HepG2 (cell line): ENCODE measurements at regions not wholly inside any gene's neighbourhood (a gene's known extent, or its start where the extent isn't known, plus 50 kb on each side); places are given as distances from the start of the nearest gene placed in this dataset.

Source experiments
- ATAC-seq: fragments of 200-7000 bp; cut with Tn5 transposase; 3 replicates; pipeline ENCODE4 v1.9.1; 2020; ENCODE audit warnings: mild to moderate bottlenecking, moderate library complexity
- BruUV-seq: library from RNA; stranded (reverse); fragments of 400-500 nt; replicated peaks from 2 replicates; lab custom pipeline; 2021; lab: Mats Ljungman, UMichigan
- CTCF ChIA-PET: fragments of 300-600 bp; formaldehyde crosslinking; extraction: SDS; loops from one replicate; lab custom pipeline; 2021; ENCODE audit warnings: low total read pairs, inconsistent platforms, low intra/inter-chr PET ratio; lab: Yijun Ruan, JAX
- POLR2A ChIA-PET: fragments of 350-600 bp; sonication (Branson Sonifier 250); formaldehyde crosslinking; loops from one replicate; lab custom pipeline; 2020; ENCODE audit warnings: antibody characterized with exemption, inconsistent platforms; lab: Yijun Ruan, JAX
- DNase-seq: peaks from one replicate; pipeline ENCODE4 v3.0.0-alpha.2; 2015; ENCODE audit warnings: low spot score
- FAIRE-seq: peaks from 3 replicates; lab custom pipeline; 2011; peaks lifted over from hg19 to GRCh38; lab: Jason Lieb, UNC
- H2AFZ ChIP-seq: one replicate; pipeline ENCODE4 v1.6.1; 2011; ENCODE audit warnings: low read length, inconsistent platforms
- H3K27ac ChIP-seq: fragments of 300-600 bp; 3 replicates; pipeline ENCODE4 v1.8.0; 2011; ENCODE audit warnings: mixed run types, mild to moderate bottlenecking, mixed read lengths, low read length, inconsistent platforms; ENCODE audit not compliant: insufficient read depth; ENCODE audit errors: extremely low read length
- H3K27me3 ChIP-seq, 2 experiments: fragments of 200-600 bp in 1 of 2; 2 replicates in 1 of 2; 3 replicates in 1 of 2; pipeline versions ENCODE4 v1.6.0 to v1.8.0; 2011; ENCODE audit warnings: low read length in 2 of 2, mild to moderate bottlenecking in 2 of 2, moderate library complexity in 2 of 2, inconsistent platforms in 1 of 2; ENCODE audit not compliant: insufficient read depth in 2 of 2, control insufficient read depth in 1 of 2
- H3K36me3 ChIP-seq, 2 experiments: fragments of 200-600 bp in 1 of 2; replicated peaks in 1 of 2; 2 replicates in 1 of 2; 3 replicates in 1 of 2; pipeline versions ENCODE4 v1.5.1 to v1.8.0; 2011; ENCODE audit warnings: low read length in 2 of 2, inconsistent platforms in 1 of 2; ENCODE audit not compliant: insufficient read depth in 2 of 2, control insufficient read depth in 1 of 2
- H3K4me1 ChIP-seq: 2 replicates; pipeline ENCODE4 v1.5.1; 2012; ENCODE audit warnings: low read length, inconsistent platforms; ENCODE audit not compliant: insufficient read depth
- H3K4me2 ChIP-seq: 2 replicates; pipeline ENCODE4 v1.6.0; 2011; ENCODE audit warnings: low read depth, low read length, inconsistent platforms
- H3K4me3 ChIP-seq, 3 experiments: fragments of 200-600 bp in 1 of 3; sonication (generic), shearing (Covaris generic) in 1 of 3; replicated peaks in 1 of 3; 2 replicates each; pipeline ENCODE4 v1.5.1; 2011 to 2016; ENCODE audit warnings: low read length in 3 of 3, inconsistent platforms in 2 of 3, low read depth in 2 of 3, mild to moderate bottlenecking in 2 of 3, control low read depth in 1 of 3, mixed read lengths in 1 of 3; ENCODE audit not compliant: insufficient read depth in 1 of 3
- H3K79me2 ChIP-seq: one replicate; pipeline ENCODE4 v1.6.1; 2011; ENCODE audit warnings: low read length, inconsistent platforms; ENCODE audit not compliant: insufficient read depth
- H3K9ac ChIP-seq: 2 replicates; pipeline ENCODE4 v1.6.0; 2011; ENCODE audit warnings: mild to moderate bottlenecking, low read depth, low read length, inconsistent platforms; ENCODE audit not compliant: insufficient read depth
- H3K9me3 ChIP-seq: 2 replicates; pipeline ENCODE4 v1.5.1; 2012; ENCODE audit warnings: mild to moderate bottlenecking, low read length
- H4K20me1 ChIP-seq: 2 replicates; pipeline ENCODE4 v1.6.0; 2011; ENCODE audit warnings: inconsistent platforms, mild to moderate bottlenecking, low read length, moderate library complexity; ENCODE audit not compliant: insufficient read depth
- DNMT3B ChIP-seq: conservative IDR thresholded peaks from 2 replicates; pipeline ENCODE4 v1.6.1; 2016; ENCODE audit warnings: missing biosample characterization, control low read depth
- DRAP1 ChIP-seq: IDR thresholded peaks from 2 replicates; pipeline ENCODE4 v1.6.1; 2016; ENCODE audit warnings: missing genetic modification reagents, missing compliant biosample characterization
- FOXA1 ChIP-seq, 2 experiments: fragments of 450-650 bp in 1 of 2; sonication (generic) in 1 of 2; formaldehyde crosslinking in 1 of 2; IDR thresholded peaks; 2 replicates each; pipeline versions ENCODE4 v1.4.0 to v1.6.1; 2016 to 2020; ENCODE audit warnings: missing genetic modification reagents in 1 of 2
- FOXO4 ChIP-seq: sonication (generic); formaldehyde crosslinking; conservative IDR thresholded peaks from 2 replicates; pipeline ENCODE4 v1.8.1; 2023; ENCODE audit warnings: missing genetic modification reagents
- HBP1 ChIP-seq: IDR thresholded peaks from 2 replicates; pipeline ENCODE4 v1.6.1; 2016; ENCODE audit warnings: low read depth, control low read depth
- IRX3 ChIP-seq: sonication (generic); formaldehyde crosslinking; IDR thresholded peaks from 2 replicates; pipeline ENCODE4 v1.8.1; 2023; ENCODE audit warnings: mild to moderate bottlenecking, low read depth, missing genetic modification reagents, borderline replicate concordance
- LCORL ChIP-seq, 2 experiments: fragments of 450-650 bp in 1 of 2; sonication (generic) in 1 of 2; formaldehyde crosslinking in 1 of 2; IDR thresholded peaks; 2 replicates each; pipeline versions ENCODE4 v1.5.0 to v1.6.1; 2017 to 2020; ENCODE audit warnings: antibody characterized with exemption in 1 of 2, missing genetic modification reagents in 1 of 2
- NR2F2 ChIP-seq: IDR thresholded peaks from 2 replicates; pipeline ENCODE4 v1.6.1; 2012; ENCODE audit warnings: low read depth, inconsistent platforms, borderline replicate concordance
- RFX3 ChIP-seq: IDR thresholded peaks from 2 replicates; pipeline ENCODE4 v1.6.1; 2016; ENCODE audit warnings: missing biosample characterization, missing genetic modification reagents
- TBX2 ChIP-seq: sonication (generic); formaldehyde crosslinking; IDR thresholded peaks from 2 replicates; pipeline ENCODE4 v1.5.0; 2020; ENCODE audit warnings: missing genetic modification reagents, mild to moderate bottlenecking, borderline replicate concordance
- ZBTB2 ChIP-seq: sonication (generic); formaldehyde crosslinking; IDR thresholded peaks from 2 replicates; pipeline ENCODE4 v1.8.0; 2022; ENCODE audit warnings: low read depth, missing genetic modification reagents
- ZHX2 ChIP-seq, 2 experiments: sonication (generic) in 1 of 2; formaldehyde crosslinking in 1 of 2; IDR thresholded peaks; 2 replicates each; pipeline versions ENCODE4 v1.6.1 to v1.9.0; 2014 to 2022; ENCODE audit warnings: antibody characterized with exemption in 1 of 2, borderline replicate concordance in 1 of 2, inconsistent platforms in 1 of 2, low read depth in 1 of 2, missing genetic modification reagents in 1 of 2
- WGBS: methylation state at CpG from one replicate; pipeline ENCODE4 v1.1.6; 2017; ENCODE audit warnings: low lambda C conversion rate; 5-methylcytosine and 5-hydroxymethylcytosine counted together
- in situ Hi-C: cut with HindIII; loops from 2 replicates; pipeline ENCODE4 v1.10.0; 2017; ENCODE audit warnings: low pct_unique_long_range_greater_than_20kb; ENCODE audit not compliant: extremely low pct_ligation_motif_present
- intact Hi-C: fragments of 100-400 bp; cut with micrococcal nuclease; formaldehyde crosslinking; loops from one replicate; pipeline ENCODE4 v1.10.0; 2022; ENCODE audit not compliant: unreplicated experiment

GRCh38 chr4:156251373-156252065 lies 297.9 kb upstream of the CTSO start:
- Histone ChIP-seq H3K4me2 (no peak overlapping the region), H3K4me3 (no peak overlapping the region), H3K27ac (no peak overlapping the region), H3K9me3 (no peaks in the 10 kb centered on the region), H3K79me2 (no peaks in the 10 kb centered on the region), H4K20me1 (no peaks in the 10 kb centered on the region), H3K4me1 (no peaks in the 10 kb centered on the region), H3K36me3 (no peaks in the 10 kb centered on the region), H3K9ac (no peak overlapping the region), H2AFZ (no peak overlapping the region), H3K27me3 (no peaks in the 10 kb centered on the region)
- no peak for DNase-seq
- POLR2A ChIA-PET = no interaction called here
- ATAC-seq = no peak
- in situ Hi-C loops = no loop called here
- 0% methylated on average over 3 of the region's 3 CpGs for whole genome bisulfite sequencing
- intact Hi-C loops = no loop called here
- CTCF ChIA-PET = no interaction called here
- BruUV-seq = no TSS peak
- no peak for FAIRE-seq
- no peak for TF ChIP-seq DNMT3B (CRISPR knock-in tag)
- no peak for TF ChIP-seq LCORL (IDR thresholded peaks at IDR 0.05)
- TF ChIP-seq LCORL (CRISPR knock-in tag; IDR thresholded peaks at IDR 0.05) = no peak
- TF ChIP-seq FOXO4 = no peak
- TF ChIP-seq ZHX2 (IDR thresholded peaks at IDR 0.05; ENCODE audit: low read depth) = no peak
- no peak for TF ChIP-seq ZHX2 (CRISPR knock-in tag; IDR thresholded peaks at IDR 0.05; ENCODE audit: borderline replicate concordance)
- no peak for TF ChIP-seq FOXA1 (IDR thresholded peaks at IDR 0.05)
- TF ChIP-seq FOXA1 (CRISPR knock-in tag; IDR thresholded peaks at IDR 0.05) = no peak
- no peak for TF ChIP-seq ZBTB2
- no peak for TF ChIP-seq IRX3 (CRISPR knock-in tag)
- TF ChIP-seq TBX2 = no peak
- no peak for TF ChIP-seq RFX3 (CRISPR knock-in tag)
- no peak for TF ChIP-seq DRAP1 (CRISPR knock-in tag)
- no peak for TF ChIP-seq HBP1 (CRISPR knock-in tag)
- TF ChIP-seq NR2F2 = no peak
